ENCODE measurements at regions not wholly inside any gene's neighbourhood (a gene's known extent, or its start where the extent isn't known, plus 50 kb on each side); places are given as distances from the start of the nearest gene placed in this dataset.

GRCh38 chr9:7303907-7304626, 495.5 kb downstream of the DMAC1 start:
- no peaks in the 10 kb centered on the region for H4K20me1 ChIP-seq (ENCODE audit: control insufficient read depth, extremely low read depth, insufficient read depth, low read length)
- H3K4me1 ChIP-seq (ENCODE audit: control insufficient read depth, extremely low read depth, insufficient read depth, low read length), result no peaks in the 10 kb centered on the region
- H3K4me2 ChIP-seq (ENCODE audit: extremely low read depth, insufficient read depth, low read length), result no peak overlapping the region
- no peak overlapping the region for H2AFZ ChIP-seq (ENCODE audit: low read length)
- no peaks in the 10 kb centered on the region for H3K79me2 ChIP-seq (ENCODE audit: control insufficient read depth, insufficient read depth, low read length)
- no peaks in the 10 kb centered on the region for H3K36me3 ChIP-seq (ENCODE audit: control insufficient read depth, insufficient read depth, low read length)
- no peak for TF ChIP-seq CTCF (conservative IDR thresholded peaks at IDR 0.05 in 1 of 2, IDR thresholded peaks at IDR 0.05 in 1 of 2; ENCODE audit: low read depth in 1 of 2, low read length in 2 of 2)
- no peak for TF ChIP-seq EZH2 (IDR thresholded peaks at IDR 0.05; ENCODE audit: low read length, missing control alignments)
- no peaks in the 10 kb centered on the region for H3K9me3 ChIP-seq (ENCODE audit: control insufficient read depth, insufficient read depth, low read depth, low read length)
- H3K9ac ChIP-seq (ENCODE audit: insufficient read depth, low read length), result no peak overlapping the region
- peaks cover 2% of the 10 kb centered on the region for H3K27me3 ChIP-seq (ENCODE audit: control insufficient read depth, insufficient read depth, low read length)
- H3K4me3 ChIP-seq (replicated peaks in 1 of 4; ENCODE audit: control extremely low read depth in 1 of 4, insufficient read depth in 1 of 4, low read depth in 3 of 4, low read length in 4 of 4), result no peak overlapping the region
- no peak overlapping the region for H3K27ac ChIP-seq (ENCODE audit: insufficient read depth, low read length)
- DNase-seq (ENCODE audit: low read depth in 2 of 2), result no peak

GRCh38 chr9:7300484-7300883, 499.1 kb downstream of the DMAC1 start:
- Histone ChIP-seq H3K4me1 (ENCODE audit: control insufficient read depth, extremely low read depth, insufficient read depth, low read length) (no peaks in the 10 kb centered on the region), H2AFZ (ENCODE audit: low read length) (no peak overlapping the region), H3K79me2 (ENCODE audit: control insufficient read depth, insufficient read depth, low read length) (no peaks in the 10 kb centered on the region), H4K20me1 (ENCODE audit: control insufficient read depth, extremely low read depth, insufficient read depth, low read length) (no peaks in the 10 kb centered on the region), H3K36me3 (ENCODE audit: control insufficient read depth, insufficient read depth, low read length) (no peaks in the 10 kb centered on the region), H3K4me3 (replicated peaks in 1 of 4; ENCODE audit: control extremely low read depth in 1 of 4, insufficient read depth in 1 of 4, low read depth in 3 of 4, low read length in 4 of 4) (no peak overlapping the region), H3K9me3 (ENCODE audit: control insufficient read depth, insufficient read depth, low read depth, low read length) (no peaks in the 10 kb centered on the region), H3K4me2 (ENCODE audit: extremely low read depth, insufficient read depth, low read length) (no peak overlapping the region), H3K27ac (ENCODE audit: insufficient read depth, low read length) (no peak overlapping the region), H3K27me3 (ENCODE audit: control insufficient read depth, insufficient read depth, low read length) (peaks cover 2% of the 10 kb centered on the region), H3K9ac (ENCODE audit: insufficient read depth, low read length) (no peak overlapping the region)
- TF ChIP-seq EZH2 (IDR thresholded peaks at IDR 0.05; ENCODE audit: low read length, missing control alignments), result no peak
- no peak for DNase-seq (ENCODE audit: low read depth in 2 of 2)

- Histone ChIP-seq H3K4me2 (ENCODE audit: extremely low read depth, insufficient read depth, low read length) (no peak overlapping the region), H3K36me3 (ENCODE audit: control insufficient read depth, insufficient read depth, low read length) (no peaks in the 10 kb centered on the region), H3K4me3 (replicated peaks in 1 of 4; ENCODE audit: control extremely low read depth in 1 of 4, insufficient read depth in 1 of 4, low read depth in 3 of 4, low read length in 4 of 4) (no peak overlapping the region), H4K20me1 (ENCODE audit: control insufficient read depth, extremely low read depth, insufficient read depth, low read length) (no peaks in the 10 kb centered on the region), H3K27ac (ENCODE audit: insufficient read depth, low read length) (no peak overlapping the region), H3K4me1 (ENCODE audit: control insufficient read depth, extremely low read depth, insufficient read depth, low read length) (no peaks in the 10 kb centered on the region), H3K9ac (ENCODE audit: insufficient read depth, low read length) (no peak overlapping the region), H3K9me3 (ENCODE audit: control insufficient read depth, insufficient read depth, low read depth, low read length) (no peaks in the 10 kb centered on the region), H3K27me3 (ENCODE audit: control insufficient read depth, insufficient read depth, low read length) (no peaks in the 10 kb centered on the region), H2AFZ (ENCODE audit: low read length) (no peak overlapping the region), H3K79me2 (ENCODE audit: control insufficient read depth, insufficient read depth, low read length) (no peaks in the 10 kb centered on the region)
- TF ChIP-seq EZH2 (IDR thresholded peaks at IDR 0.05; ENCODE audit: low read length, missing control alignments), result no peak
- TF ChIP-seq CTCF (conservative IDR thresholded peaks at IDR 0.05 in 1 of 2, IDR thresholded peaks at IDR 0.05 in 1 of 2; ENCODE audit: low read depth in 1 of 2, low read length in 2 of 2), result no peak
- no peak for DNase-seq (ENCODE audit: low read depth in 2 of 2)
Measured at GRCh38 chr9:7298123-7298522, 501.5 kb downstream of the DMAC1 start.

All from fibroblast of lung (primary cell).